ENCODE measurements at regions not wholly inside any gene's neighbourhood (a gene's known extent, or its start where the extent isn't known, plus 50 kb on each side); places are given as distances from the start of the nearest gene placed in this dataset.

GRCh38 chr10:43901744-43902504, 253.2 kb upstream of the ZNF32 start:
- TF ChIP-seq CTCF (IDR thresholded peaks at IDR 0.05; ENCODE audit: control insufficient read depth, insufficient read depth, low read depth, low read length, missing control alignments), result no peak
- no peak for DNase-seq (ENCODE audit: low read depth)
- no peak overlapping the region for H3K4me3 ChIP-seq (ENCODE audit: control insufficient read depth, low read depth, low read length)

- peak; percentile 27 for TF ChIP-seq CTCF (IDR thresholded peaks at IDR 0.05; ENCODE audit: control insufficient read depth, insufficient read depth, low read depth, low read length, missing control alignments)
- H3K4me3 ChIP-seq (ENCODE audit: control insufficient read depth, low read depth, low read length), result no peak overlapping the region
- no peak for DNase-seq (ENCODE audit: low read depth)
Measured at GRCh38 chr10:43901302-43901701, 252.6 kb upstream of the ZNF32 start.

GRCh38 chr10:43900571-43900970, 251.9 kb upstream of the ZNF32 start:
- TF ChIP-seq CTCF (IDR thresholded peaks at IDR 0.05; ENCODE audit: control insufficient read depth, insufficient read depth, low read depth, low read length, missing control alignments), result no peak
- DNase-seq (ENCODE audit: low read depth), result no peak
- no peak overlapping the region for H3K4me3 ChIP-seq (ENCODE audit: control insufficient read depth, low read depth, low read length)

GRCh38 chr10:43899224-43899959, 250.7 kb upstream of the ZNF32 start:
- no peak for TF ChIP-seq CTCF (IDR thresholded peaks at IDR 0.05; ENCODE audit: control insufficient read depth, insufficient read depth, low read depth, low read length, missing control alignments)
- no peak for DNase-seq (ENCODE audit: low read depth)

GRCh38 chr10:43898592-43898991, 249.9 kb upstream of the ZNF32 start:
- TF ChIP-seq CTCF (IDR thresholded peaks at IDR 0.05; ENCODE audit: control insufficient read depth, insufficient read depth, low read depth, low read length, missing control alignments), result no peak

More at GRCh38 chr10:43899224-43899959, 250.7 kb upstream of the ZNF32 start:
- no peak overlapping the region for H3K4me3 ChIP-seq (ENCODE audit: control insufficient read depth, low read depth, low read length)

GRCh38 chr10:43897765-43898419, 249.2 kb upstream of the ZNF32 start:
- no peak for TF ChIP-seq CTCF (IDR thresholded peaks at IDR 0.05; ENCODE audit: control insufficient read depth, insufficient read depth, low read depth, low read length, missing control alignments)
- DNase-seq (ENCODE audit: low read depth), result no peak
- no peak overlapping the region for H3K4me3 ChIP-seq (ENCODE audit: control insufficient read depth, low read depth, low read length)

More at GRCh38 chr10:43898592-43898991, 249.9 kb upstream of the ZNF32 start:
- no peak overlapping the region for H3K4me3 ChIP-seq (ENCODE audit: control insufficient read depth, low read depth, low read length)
- DNase-seq (ENCODE audit: low read depth), result no peak
